GM18499 (cell line): ENCODE measurements at regions not wholly inside any gene's neighbourhood (a gene's known extent, or its start where the extent isn't known, plus 50 kb on each side); places are given as distances from the start of the nearest gene placed in this dataset.
A peak's percentile ranks its signal among the peaks of the same experiment; 100 is the strongest.
"Not testable (repeated sequence)": the region's sequence is repeated elsewhere in the genome, so short reads cannot be mapped to it uniquely, and the experiment has no call there.

Source experiments
- ATAC-seq: cut with Tn5 transposase; IDR thresholded peaks from one replicate; pipeline ENCODE4 v1.9.1; 2021; ENCODE audit warnings: moderate number of reproducible peaks; ENCODE audit not compliant: insufficient read depth, unreplicated experiment

GRCh38 chr5:82534986-82535385, 256.8 kb upstream of the RPS23 start:
- ATAC-seq = no peak

- ATAC-seq = not testable (repeated sequence)
These were observed 253.9 kb upstream of the RPS23 start for GRCh38 chr5:82532075-82532474.

GRCh38 chr5:82526540-82526939, 248.4 kb upstream of the RPS23 start:
- no peak for ATAC-seq

- no peak for ATAC-seq
These were observed 247.5 kb upstream of the RPS23 start for GRCh38 chr5:82525626-82526025.

GRCh38 chr5:82523633-82524032, 245.5 kb upstream of the RPS23 start:
- no peak for ATAC-seq

GRCh38 chr5:82522897-82523296, 244.7 kb upstream of the RPS23 start:
- ATAC-seq = no peak

GRCh38 chr5:82521431-82522051, 243.4 kb upstream of the RPS23 start:
- ATAC-seq = no peak

- no peak for ATAC-seq
These were observed 241.4 kb upstream of the RPS23 start for GRCh38 chr5:82519558-82519957.

GRCh38 chr5:82517544-82518075, 239.5 kb upstream of the RPS23 start:
- ATAC-seq = no peak

- ATAC-seq = no peak
These were observed 235.6 kb upstream of the RPS23 start for GRCh38 chr5:82513738-82514137.

GRCh38 chr5:82512025-82512424, 233.9 kb upstream of the RPS23 start:
- ATAC-seq = peak; percentile 77

GRCh38 chr5:82511134-82511533, 233.0 kb upstream of the RPS23 start:
- no peak for ATAC-seq

GRCh38 chr5:82509762-82510161, 231.6 kb upstream of the RPS23 start:
- no peak for ATAC-seq

GRCh38 chr5:82506390-82506789, 228.2 kb upstream of the RPS23 start:
- not testable (repeated sequence) for ATAC-seq

- no peak for ATAC-seq
These were observed 221.6 kb upstream of the RPS23 start for GRCh38 chr5:82499725-82500244.

GRCh38 chr5:82497242-82497641, 219.1 kb upstream of the RPS23 start:
- ATAC-seq = no peak

GRCh38 chr5:82494942-82495341, 216.8 kb upstream of the RPS23 start:
- ATAC-seq = no peak

- ATAC-seq = no peak
These were observed 215.1 kb upstream of the RPS23 start for GRCh38 chr5:82493221-82493620.

GRCh38 chr5:82491397-82491796, 213.2 kb upstream of the RPS23 start:
- no peak for ATAC-seq

GRCh38 chr5:82489683-82490082, 211.5 kb upstream of the RPS23 start:
- ATAC-seq = no peak

- no peak for ATAC-seq
These were observed 209.0 kb upstream of the RPS23 start for GRCh38 chr5:82487131-82487530.

- ATAC-seq = no peak
These were observed 202.2 kb upstream of the RPS23 start for GRCh38 chr5:82480331-82480730.
